ENCODE measurements at regions not wholly inside any gene's neighbourhood (a gene's known extent, or its start where the extent isn't known, plus 50 kb on each side); places are given as distances from the start of the nearest gene placed in this dataset.

DNA sequence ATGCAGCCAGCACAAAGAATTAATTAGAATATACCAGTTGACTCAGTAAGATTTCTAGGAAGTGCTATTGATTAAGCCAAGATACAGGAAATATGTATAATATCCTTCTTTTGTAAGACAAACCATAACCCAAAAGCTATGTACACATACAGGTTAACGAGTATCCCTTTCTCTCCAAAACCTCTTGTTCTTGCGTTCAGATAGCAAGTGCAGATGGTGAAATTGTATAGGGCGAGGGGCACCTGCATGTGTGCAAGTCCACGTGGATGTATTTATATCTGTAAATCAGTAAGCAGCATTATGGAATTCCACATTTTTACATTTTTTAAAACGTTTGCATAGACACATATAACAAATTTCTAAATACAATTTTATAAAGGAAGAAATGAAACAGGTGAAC, 228.6 kb downstream of the TBXT start:
- H3K4me1 Mint-ChIP-seq (ENCODE audit: low read depth, unreplicated experiment): no peaks in the 10 kb centered on the region
- H3K4me1 ChIP-seq (ENCODE audit: insufficient read depth, low read length): no peaks in the 10 kb centered on the region
- H3K27me3 Mint-ChIP-seq (ENCODE audit: low read depth, unreplicated experiment): peaks cover 21% of the 10 kb centered on the region
- H3K27ac ChIP-seq (ENCODE audit: low read depth, low read length): no peak overlapping the region
- FAIRE-seq (no peak), DNase-seq (ENCODE audit: low read depth) (no peak)
- no peak overlapping the region for H3K4me3 ChIP-seq (ENCODE audit: insufficient read depth, low read depth, low read length)
- no peak overlapping the region for H3K4me3 Mint-ChIP-seq (ENCODE audit: unreplicated experiment)
- no peaks in the 10 kb centered on the region for H3K36me3 Mint-ChIP-seq (ENCODE audit: low read depth, unreplicated experiment)
- H4K20me1 ChIP-seq (ENCODE audit: insufficient read depth, low read length): no peaks in the 10 kb centered on the region
- no peaks in the 10 kb centered on the region for H3K79me2 ChIP-seq (ENCODE audit: insufficient read depth, low read length)
- H3K27ac Mint-ChIP-seq (ENCODE audit: unreplicated experiment): no peak overlapping the region
- no peak overlapping the region for H2AFZ ChIP-seq (ENCODE audit: low read depth, low read length)
- TF ChIP-seq, protein P1, sequence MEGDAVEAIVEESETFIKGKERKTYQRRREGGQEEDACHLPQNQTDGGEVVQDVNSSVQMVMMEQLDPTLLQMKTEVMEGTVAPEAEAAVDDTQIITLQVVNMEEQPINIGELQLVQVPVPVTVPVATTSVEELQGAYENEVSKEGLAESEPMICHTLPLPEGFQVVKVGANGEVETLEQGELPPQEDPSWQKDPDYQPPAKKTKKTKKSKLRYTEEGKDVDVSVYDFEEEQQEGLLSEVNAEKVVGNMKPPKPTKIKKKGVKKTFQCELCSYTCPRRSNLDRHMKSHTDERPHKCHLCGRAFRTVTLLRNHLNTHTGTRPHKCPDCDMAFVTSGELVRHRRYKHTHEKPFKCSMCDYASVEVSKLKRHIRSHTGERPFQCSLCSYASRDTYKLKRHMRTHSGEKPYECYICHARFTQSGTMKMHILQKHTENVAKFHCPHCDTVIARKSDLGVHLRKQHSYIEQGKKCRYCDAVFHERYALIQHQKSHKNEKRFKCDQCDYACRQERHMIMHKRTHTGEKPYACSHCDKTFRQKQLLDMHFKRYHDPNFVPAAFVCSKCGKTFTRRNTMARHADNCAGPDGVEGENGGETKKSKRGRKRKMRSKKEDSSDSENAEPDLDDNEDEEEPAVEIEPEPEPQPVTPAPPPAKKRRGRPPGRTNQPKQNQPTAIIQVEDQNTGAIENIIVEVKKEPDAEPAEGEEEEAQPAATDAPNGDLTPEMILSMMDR (IDR thresholded peaks at IDR 0.05; ENCODE audit: insufficient read depth, low read depth, low read length): no peak
- TF ChIP-seq EZH2 (IDR thresholded peaks at IDR 0.05; ENCODE audit: insufficient read depth, low read length): no peak
- H3K9me3 ChIP-seq (ENCODE audit: insufficient read depth, low read depth, low read length): peaks cover 4% of the 10 kb centered on the region
- peaks cover 8% of the 10 kb centered on the region for H3K9me3 Mint-ChIP-seq (ENCODE audit: unreplicated experiment)
- H3K36me3 ChIP-seq (ENCODE audit: insufficient read depth, low read length): no peaks in the 10 kb centered on the region
- no peak overlapping the region for H3K4me2 ChIP-seq (ENCODE audit: low read length)
- H3K27me3 ChIP-seq (ENCODE audit: insufficient read depth, low read length): peaks cover 2% of the 10 kb centered on the region
- no peak overlapping the region for H3K9ac ChIP-seq (ENCODE audit: low read length)

DNA sequence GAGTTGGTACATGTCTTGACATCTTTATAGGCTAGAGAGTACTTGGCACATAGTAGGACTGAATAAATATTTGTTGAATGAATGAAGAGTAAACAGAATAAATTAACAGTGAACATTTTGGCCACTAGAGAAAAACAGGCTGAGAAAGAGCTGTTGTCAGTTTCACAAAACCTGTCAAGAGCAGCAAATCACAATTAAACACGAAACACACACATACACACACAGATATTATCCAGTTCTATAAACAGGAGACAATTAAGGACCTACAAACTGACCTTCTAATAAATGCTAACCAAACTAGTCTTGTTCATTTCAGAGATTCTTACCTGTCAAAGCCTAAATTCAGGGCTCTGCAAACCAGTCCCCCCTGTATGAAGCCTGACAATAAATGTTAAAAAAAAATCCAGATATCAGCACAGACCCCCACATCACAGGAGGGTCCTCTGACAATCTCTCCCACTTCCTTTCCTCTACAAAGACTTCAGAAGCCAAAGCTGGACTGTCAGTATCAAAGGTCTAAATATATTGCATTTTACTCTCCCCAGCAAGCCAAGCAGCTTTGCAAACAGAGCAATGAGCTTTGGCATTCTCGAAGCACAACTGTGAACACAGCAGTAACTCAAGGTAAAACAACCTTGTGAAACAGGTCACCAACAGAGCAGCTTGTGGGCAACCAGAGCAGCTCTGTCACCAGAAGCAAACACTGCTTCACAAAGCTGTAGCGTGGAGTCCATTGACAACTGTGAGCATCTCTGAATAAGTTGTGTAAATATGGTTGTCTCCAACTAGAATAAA, 229.9 kb downstream of the TBXT start:
- no peaks in the 10 kb centered on the region for H4K20me1 ChIP-seq (ENCODE audit: insufficient read depth, low read length)
- H3K79me2 ChIP-seq (ENCODE audit: insufficient read depth, low read length): no peaks in the 10 kb centered on the region
- H3K4me2 ChIP-seq (ENCODE audit: low read length): no peak overlapping the region
- H3K27ac Mint-ChIP-seq (ENCODE audit: unreplicated experiment): no peak overlapping the region
- no peak overlapping the region for H3K4me3 ChIP-seq (ENCODE audit: insufficient read depth, low read depth, low read length)
- H3K4me1 Mint-ChIP-seq (ENCODE audit: low read depth, unreplicated experiment): no peaks in the 10 kb centered on the region
- no peak overlapping the region for H3K27ac ChIP-seq (ENCODE audit: low read depth, low read length)
- peaks cover 19% of the 10 kb centered on the region for H3K27me3 Mint-ChIP-seq (ENCODE audit: low read depth, unreplicated experiment)
- no peak overlapping the region for H2AFZ ChIP-seq (ENCODE audit: low read depth, low read length)
- no peak overlapping the region for H3K9ac ChIP-seq (ENCODE audit: low read length)
- no peak for FAIRE-seq
- no peaks in the 10 kb centered on the region for H3K36me3 Mint-ChIP-seq (ENCODE audit: low read depth, unreplicated experiment)
- DNase-seq (ENCODE audit: low read depth): no peak
- TF ChIP-seq, protein P1 (IDR thresholded peaks at IDR 0.05; ENCODE audit: insufficient read depth, low read depth, low read length): no peak
- TF ChIP-seq EZH2 (IDR thresholded peaks at IDR 0.05; ENCODE audit: insufficient read depth, low read length): no peak
- H3K9me3 Mint-ChIP-seq (ENCODE audit: unreplicated experiment): peaks cover 8% of the 10 kb centered on the region
- H3K27me3 ChIP-seq (ENCODE audit: insufficient read depth, low read length): peaks cover 2% of the 10 kb centered on the region
- no peak overlapping the region for H3K4me3 Mint-ChIP-seq (ENCODE audit: unreplicated experiment)
- H3K36me3 ChIP-seq (ENCODE audit: insufficient read depth, low read length): no peaks in the 10 kb centered on the region
- H3K4me1 ChIP-seq (ENCODE audit: insufficient read depth, low read length): no peaks in the 10 kb centered on the region
- H3K9me3 ChIP-seq (ENCODE audit: insufficient read depth, low read depth, low read length): peaks cover 4% of the 10 kb centered on the region

DNA sequence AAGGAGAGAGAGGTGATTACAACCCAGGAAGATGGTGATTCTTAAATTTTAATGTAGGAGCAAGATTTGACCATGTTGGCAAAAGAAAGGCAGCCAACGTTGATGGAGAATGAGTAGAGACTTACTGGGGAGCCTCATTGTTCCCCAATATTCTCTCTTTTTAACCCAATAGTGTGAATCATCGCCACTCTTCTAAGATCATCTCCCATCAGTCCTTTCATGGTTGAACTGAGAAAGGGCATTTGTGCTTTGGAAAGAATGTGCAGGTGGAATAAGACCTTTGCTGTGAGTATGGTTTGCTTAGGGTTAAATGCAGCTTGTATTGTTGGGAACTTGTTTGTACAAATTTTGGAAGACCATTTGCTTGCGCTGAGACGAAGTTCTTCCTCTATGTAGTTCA, 231.0 kb downstream of the TBXT start:
- Mint-ChIP-seq H3K27me3 (ENCODE audit: low read depth, unreplicated experiment) (peaks cover 26% of the 10 kb centered on the region), H3K9me3 (ENCODE audit: unreplicated experiment) (peaks cover 6% of the 10 kb centered on the region), H3K4me1 (ENCODE audit: low read depth, unreplicated experiment) (no peaks in the 10 kb centered on the region), H3K27ac (ENCODE audit: unreplicated experiment) (no peak overlapping the region), H3K4me3 (ENCODE audit: unreplicated experiment) (no peak overlapping the region), H3K36me3 (ENCODE audit: low read depth, unreplicated experiment) (no peaks in the 10 kb centered on the region)
- no peak overlapping the region for H3K9ac ChIP-seq (ENCODE audit: low read length)
- no peaks in the 10 kb centered on the region for H4K20me1 ChIP-seq (ENCODE audit: insufficient read depth, low read length)
- no peak for FAIRE-seq
- H3K27ac ChIP-seq (ENCODE audit: low read depth, low read length): no peak overlapping the region
- no peak for DNase-seq (ENCODE audit: low read depth)
- no peaks in the 10 kb centered on the region for H3K4me1 ChIP-seq (ENCODE audit: insufficient read depth, low read length)
- H3K36me3 ChIP-seq (ENCODE audit: insufficient read depth, low read length): no peaks in the 10 kb centered on the region
- no peaks in the 10 kb centered on the region for H3K79me2 ChIP-seq (ENCODE audit: insufficient read depth, low read length)
- H3K4me3 ChIP-seq (ENCODE audit: insufficient read depth, low read depth, low read length): no peak overlapping the region
- no peak overlapping the region for H3K4me2 ChIP-seq (ENCODE audit: low read length)
- no peak overlapping the region for H2AFZ ChIP-seq (ENCODE audit: low read depth, low read length)
- no peaks in the 10 kb centered on the region for H3K9me3 ChIP-seq (ENCODE audit: insufficient read depth, low read depth, low read length)
- TF ChIP-seq, protein P1 (IDR thresholded peaks at IDR 0.05; ENCODE audit: insufficient read depth, low read depth, low read length): no peak
- no peak for TF ChIP-seq EZH2 (IDR thresholded peaks at IDR 0.05; ENCODE audit: insufficient read depth, low read length)
- peaks cover 2% of the 10 kb centered on the region for H3K27me3 ChIP-seq (ENCODE audit: insufficient read depth, low read length)
